T-helper 1 cell (primary cell): ENCODE measurements at regions not wholly inside any gene's neighbourhood (a gene's known extent, or its start where the extent isn't known, plus 50 kb on each side); places are given as distances from the start of the nearest gene placed in this dataset.

ENCODE experiments used
- DNase-seq, 5 donors: peaks; one replicate each; pipeline ENCODE4 v3.0.0-alpha.2; 2012 to 2020

DNA sequence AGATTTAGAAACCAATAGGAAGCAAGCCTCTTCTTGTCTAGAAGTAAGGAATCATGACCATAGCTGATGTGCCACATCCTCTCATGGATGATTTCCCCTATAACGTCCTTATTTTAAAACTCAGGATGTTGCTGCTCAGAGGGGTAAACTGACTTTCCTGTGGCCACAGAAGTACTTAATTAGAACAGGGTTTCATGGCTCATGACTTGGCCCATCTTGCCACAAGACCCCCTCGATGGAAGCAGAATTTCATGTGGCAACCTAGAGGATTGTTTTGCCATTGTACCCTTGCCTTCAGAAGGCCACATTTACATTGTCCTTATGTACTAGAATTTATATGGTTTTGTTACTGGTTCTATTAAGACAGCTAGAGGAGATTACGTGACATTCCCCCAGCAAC is 173.5 kb upstream of the PELI2 start:
- DNase-seq, result no peak

DNA sequence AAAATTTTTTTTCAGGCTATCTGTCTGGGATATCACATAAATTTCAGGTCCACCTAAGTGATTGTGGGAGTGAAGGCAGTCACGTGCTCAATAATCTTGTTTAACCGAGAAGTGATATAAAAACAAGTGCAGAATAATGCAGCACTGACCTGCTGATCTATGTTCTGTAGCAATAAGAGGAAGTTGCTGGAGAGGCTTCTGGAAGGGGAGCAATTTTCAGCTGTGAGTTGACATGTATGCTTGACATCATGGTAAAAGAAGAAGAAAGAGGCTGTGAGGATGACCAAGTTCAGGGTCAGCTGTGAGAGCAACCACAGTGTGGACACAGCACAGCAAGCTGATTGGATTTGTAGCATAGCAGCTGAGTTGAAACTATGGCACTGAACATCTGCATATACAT is 172.0 kb upstream of the PELI2 start:
- no peak for DNase-seq

GRCh38 chr14:55948399-55948798 is 169.8 kb upstream of the PELI2 start:
- no peak for DNase-seq

DNA sequence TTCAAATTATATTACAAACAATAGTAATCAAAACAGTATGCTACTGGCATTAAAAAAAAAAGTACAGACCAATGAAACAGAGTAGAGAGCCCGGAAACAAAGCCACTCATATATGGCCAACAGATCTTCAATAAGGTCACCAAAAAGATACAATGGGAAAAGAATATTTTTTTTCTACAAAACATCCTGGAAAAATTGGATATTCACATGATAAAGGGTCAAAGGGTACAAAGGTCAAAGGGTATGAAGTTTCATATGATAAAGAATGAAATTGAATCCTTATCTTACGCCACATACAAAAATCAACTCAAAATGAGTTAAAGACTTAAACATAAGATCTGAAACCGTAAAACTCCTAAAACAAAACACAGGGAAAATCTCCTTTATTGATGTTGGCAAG is 168.5 kb upstream of the PELI2 start:
- DNase-seq, result no peak

- DNase-seq, result no peak
Observed at GRCh38 chr14:55950135-55950534, 168.1 kb upstream of the PELI2 start.

DNA sequence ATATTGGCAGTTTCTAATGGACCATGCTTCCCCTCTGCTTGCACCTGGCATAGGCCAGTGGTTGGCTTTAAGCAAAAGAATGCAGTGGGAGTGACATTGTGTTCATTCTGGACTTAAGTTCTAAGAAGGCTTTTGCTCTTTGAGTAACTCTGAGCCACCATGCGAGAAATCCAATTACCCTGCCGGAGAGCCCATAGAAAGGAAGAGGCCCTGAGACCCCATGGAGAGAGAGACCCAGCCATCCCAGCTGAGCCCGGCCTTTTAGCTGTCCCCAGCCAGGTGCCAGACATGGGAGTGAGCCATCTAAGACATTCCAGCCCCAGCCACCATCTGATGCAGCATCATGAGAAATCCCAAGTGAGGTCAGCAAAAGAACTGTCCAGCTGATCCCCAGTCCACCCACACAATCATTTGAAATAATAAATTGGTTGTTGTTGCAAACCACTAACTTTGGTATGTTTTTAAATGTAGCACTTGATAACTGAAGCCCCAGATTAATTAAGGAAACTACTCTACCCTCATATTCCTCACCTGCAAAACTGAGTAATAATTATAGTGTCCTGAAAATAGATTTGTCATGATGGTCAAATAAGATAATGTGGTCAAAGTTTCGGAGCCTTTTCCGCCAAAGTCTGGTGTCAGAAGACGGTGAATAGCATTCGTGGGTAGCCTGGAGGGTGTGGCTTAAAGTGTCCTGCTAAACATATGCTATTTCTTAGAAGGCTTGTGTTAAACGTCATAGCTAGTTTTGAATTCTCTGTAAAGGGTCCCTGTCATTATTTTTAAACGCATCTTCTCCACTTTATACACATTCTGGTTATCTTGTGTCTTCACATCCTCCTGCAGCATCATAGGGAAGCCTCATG is 166.6 kb upstream of the PELI2 start:
- no peak for DNase-seq

- DNase-seq, result no peak
Observed at GRCh38 chr14:55954108-55954507, 164.1 kb upstream of the PELI2 start.

GRCh38 chr14:55955175-55955574 is 163.0 kb upstream of the PELI2 start:
- no peak for DNase-seq

GRCh38 chr14:55957950-55958349 is 160.3 kb upstream of the PELI2 start:
- no peak for DNase-seq

DNA sequence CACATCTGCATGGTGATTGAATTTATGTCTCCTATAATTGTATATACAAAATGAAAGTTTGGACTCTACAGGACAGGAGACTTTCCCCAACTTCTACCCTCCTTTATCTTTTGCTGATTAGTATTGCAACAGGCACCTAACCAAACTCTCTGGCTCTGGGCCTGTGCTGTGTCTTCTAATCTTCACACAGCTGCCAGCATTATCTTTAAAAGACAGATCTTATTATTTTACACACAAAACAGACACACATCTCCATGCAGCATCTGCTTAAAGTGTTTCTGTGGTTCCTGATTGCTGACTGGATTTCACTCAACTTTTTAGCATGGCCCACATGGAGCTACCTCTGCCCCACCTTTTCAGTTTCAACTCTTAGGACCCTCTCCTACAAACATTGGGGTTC is 154.9 kb upstream of the PELI2 start:
- DNase-seq, result no peak

DNA sequence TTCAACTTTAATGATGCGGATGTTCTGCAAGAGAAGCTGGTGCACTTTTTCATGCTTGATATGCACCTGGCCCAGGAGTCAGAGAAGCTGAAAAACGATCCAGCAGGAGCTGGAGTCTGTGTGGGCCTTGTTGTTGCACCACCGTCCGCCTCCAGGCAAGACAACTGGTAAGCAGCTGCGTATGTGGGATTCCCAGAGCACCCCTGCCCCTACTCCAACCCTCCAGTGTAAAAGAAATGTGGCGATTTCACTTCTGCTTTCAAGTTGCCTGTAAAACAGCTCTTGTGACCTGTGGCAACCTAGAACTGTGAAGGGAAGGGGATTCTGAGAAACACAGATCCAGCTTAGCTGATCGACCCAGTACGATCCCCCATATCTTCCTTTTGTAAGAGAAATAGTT is 154.1 kb upstream of the PELI2 start:
- no peak for DNase-seq

DNA sequence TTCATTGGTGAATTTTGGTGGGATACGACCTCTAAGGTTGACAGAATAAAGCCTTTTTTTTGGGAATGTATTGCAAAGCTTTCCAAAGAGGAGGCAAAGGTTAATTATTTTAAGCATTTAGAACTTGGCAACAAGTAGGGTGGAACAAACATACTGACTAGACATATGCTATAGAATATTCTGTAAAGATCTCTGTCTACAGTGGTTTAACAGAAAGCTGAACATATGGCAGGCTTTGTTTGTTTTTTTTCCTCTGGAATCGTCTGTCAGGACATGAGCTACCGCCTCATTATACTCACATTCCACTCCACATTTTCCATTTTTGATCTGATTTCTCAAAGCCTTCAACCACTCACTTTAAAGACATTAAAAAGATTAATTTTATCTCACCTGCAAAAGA is 153.4 kb upstream of the PELI2 start:
- DNase-seq, result no peak

DNA sequence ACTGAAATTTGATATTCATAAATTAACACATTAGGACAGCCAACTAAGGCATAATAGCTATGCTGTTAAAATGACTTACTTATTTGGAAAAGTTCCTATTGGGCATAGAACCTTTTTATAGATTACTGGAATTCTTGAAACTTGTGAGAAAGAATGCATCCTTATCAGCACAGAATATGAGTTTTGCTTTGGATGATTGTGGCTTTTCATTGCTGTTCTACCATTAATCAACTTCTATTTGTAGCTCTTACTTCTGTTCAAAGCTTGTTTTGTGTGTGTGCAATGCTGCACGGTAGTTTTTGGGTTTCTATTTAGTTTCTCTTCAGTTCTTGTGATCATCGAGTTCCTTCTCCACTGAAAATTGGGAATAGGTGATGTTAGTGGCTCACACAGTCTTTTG is 152.4 kb upstream of the PELI2 start:
- no peak for DNase-seq

GRCh38 chr14:55968741-55969140 is 149.5 kb upstream of the PELI2 start:
- DNase-seq, result no peak

DNA sequence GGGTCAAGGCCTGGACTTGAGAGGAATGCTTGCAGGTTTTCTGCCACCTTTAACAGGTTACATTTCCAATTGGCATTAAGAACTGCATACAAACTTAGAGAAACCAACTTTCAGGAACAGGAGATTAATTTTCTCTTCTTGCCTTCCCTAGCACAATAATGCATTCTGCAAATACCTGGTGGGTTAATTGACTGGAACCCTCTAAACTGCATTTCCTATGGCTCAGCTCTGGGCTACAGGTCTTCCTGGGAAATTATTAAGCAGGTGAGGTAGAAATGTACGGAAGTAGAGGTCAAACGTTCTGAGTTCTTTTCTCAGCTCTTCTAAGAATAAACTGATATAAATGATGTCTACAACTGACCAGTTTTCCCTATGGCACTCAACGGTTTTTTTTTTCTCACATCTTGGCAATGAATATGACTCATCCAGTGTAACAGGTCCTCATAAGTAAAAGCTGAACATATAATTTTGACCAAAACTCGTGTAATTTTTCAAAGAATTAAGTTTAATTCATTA is 144.9 kb upstream of the PELI2 start:
- DNase-seq, result no peak

DNA sequence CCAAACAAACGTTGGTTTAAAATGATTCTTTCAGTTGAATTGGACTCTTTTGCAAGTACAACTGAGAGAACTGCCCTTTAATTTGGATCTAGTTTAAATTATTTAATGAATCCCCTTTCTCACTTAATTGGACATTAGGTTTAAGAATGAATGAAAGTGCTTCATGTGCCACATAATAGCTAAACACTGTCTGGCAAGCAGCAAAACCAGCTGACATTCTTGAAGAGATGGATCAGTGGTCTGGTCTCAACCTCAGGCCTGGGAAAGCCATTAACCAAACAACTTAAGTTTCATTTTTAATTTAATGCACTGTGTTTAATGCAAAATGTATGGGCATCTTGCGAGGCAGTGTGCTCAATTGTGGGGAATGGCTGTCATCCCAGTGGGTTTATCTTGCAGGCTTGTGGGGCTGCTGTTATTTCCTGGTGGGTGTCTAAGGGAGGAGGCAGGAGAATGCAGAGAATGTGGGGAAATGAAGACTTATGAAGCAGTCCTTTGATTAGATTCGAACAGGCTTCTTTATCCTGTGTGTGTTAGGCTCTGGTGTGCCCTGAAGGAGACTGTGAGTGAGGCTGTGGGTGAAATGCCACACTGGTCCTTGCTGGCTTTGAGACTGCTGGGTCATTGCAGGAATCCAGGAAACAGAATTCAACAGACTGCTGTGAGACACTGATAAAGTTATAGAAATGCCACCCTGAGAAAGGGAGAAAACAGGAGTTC is 144.1 kb upstream of the PELI2 start:
- no peak for DNase-seq

- DNase-seq, result no peak
Observed at GRCh38 chr14:55975281-55975910, 142.8 kb upstream of the PELI2 start.

GRCh38 chr14:55976219-55976618 is 142.0 kb upstream of the PELI2 start:
- DNase-seq, result no peak

- no peak for DNase-seq
Observed at GRCh38 chr14:55976655-55977054, 141.6 kb upstream of the PELI2 start.

DNA sequence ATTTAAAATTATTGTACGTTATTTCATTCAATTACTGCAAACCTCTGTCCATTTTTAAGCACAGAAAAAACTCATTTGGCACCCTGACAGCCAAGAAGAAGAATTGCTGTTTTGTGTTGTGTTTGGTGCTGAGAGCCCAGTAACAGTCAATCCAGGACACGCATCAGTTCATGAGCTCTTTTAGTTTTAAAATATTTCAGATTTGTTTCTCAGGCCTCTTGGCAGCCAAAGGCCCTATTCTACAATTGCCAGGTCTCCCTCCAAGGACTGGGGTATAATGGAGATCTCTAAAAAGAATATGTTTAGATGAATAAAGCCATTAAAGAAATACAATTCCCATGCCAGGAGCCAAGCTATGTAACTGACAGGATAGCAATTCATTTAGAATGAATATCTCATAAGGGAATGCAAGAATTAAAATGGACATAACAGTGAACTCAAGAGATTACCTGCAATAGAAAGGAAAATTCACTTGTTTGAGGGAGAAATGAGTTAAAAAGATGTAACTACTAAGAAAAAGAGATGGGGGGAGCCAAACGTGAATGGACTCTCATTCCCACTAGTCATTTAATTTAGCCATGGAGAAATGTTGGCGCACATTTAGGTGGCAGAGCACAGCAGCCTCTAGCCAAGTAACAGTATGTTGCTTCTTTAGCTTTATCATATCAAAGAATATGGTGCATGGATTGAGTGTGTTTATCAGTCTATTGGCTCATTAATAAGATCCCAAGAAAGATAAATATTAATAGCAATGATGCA is 140.6 kb upstream of the PELI2 start:
- no peak for DNase-seq

- no peak for DNase-seq
Observed at GRCh38 chr14:55979096-55979495, 139.1 kb upstream of the PELI2 start.

DNA sequence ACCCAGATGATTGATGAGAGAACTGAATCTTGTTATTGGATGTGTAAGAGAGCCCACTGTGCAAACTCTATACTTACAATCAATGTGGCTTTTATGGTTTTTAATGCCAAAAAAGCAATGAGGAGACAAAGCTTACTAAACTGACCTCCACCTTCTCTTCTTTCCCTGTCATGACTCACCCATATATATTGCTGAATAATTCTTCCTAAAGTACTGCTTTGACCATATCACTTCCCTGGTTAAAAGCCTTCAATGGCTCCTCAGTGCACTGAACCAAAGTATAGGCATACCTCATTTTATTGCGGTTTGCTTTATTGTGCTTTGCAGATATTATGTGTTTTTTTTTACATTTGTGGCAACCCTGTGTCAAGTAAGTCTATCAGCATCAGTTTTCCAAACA is 138.4 kb upstream of the PELI2 start:
- DNase-seq, result no peak

DNA sequence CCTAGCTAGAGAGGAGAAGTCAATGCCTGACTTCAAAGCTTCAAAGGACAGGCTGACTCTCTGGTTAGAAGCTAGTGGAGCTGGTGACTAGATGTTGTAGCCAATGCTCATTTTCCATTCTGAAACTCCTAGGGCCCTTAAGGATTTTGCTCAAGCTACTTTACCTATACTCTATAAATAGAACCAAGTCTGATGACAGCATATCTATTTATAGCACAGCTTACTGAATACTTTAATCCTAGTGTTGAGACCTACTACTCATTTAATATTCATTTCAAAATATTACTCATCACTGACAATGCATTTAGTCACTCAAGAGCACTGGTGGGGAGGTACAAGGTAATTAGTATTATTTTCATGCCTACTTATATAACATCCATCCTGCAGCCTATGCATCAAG is 137.2 kb upstream of the PELI2 start:
- no peak for DNase-seq
